HPDE6-E6E7 (cell line): ENCODE measurements at regions not wholly inside any gene's neighbourhood (a gene's known extent, or its start where the extent isn't known, plus 50 kb on each side); places are given as distances from the start of the nearest gene placed in this dataset.

Experiments used
- DNase-seq: peaks from one replicate; pipeline ENCODE4 v3.0.0; 2011; ENCODE audit warnings: missing footprints; ENCODE audit errors: extremely low spot score

GRCh38 chr22:27283714-27284113 is 517.8 kb downstream of the MN1 start:
- DNase-seq, result no peak

GRCh38 chr22:27284324-27284723 is 517.2 kb downstream of the MN1 start:
- no peak for DNase-seq

GRCh38 chr22:27286711-27287110 is 514.8 kb downstream of the MN1 start:
- no peak for DNase-seq

GRCh38 chr22:27292542-27293299 is 508.8 kb downstream of the MN1 start:
- no peak for DNase-seq

- DNase-seq, result no peak
These were observed 507.7 kb downstream of the MN1 start for GRCh38 chr22:27293721-27294445.

- DNase-seq, result no peak
These were observed 506.5 kb downstream of the MN1 start for GRCh38 chr22:27295040-27295439.

GRCh38 chr22:27295605-27296004 is 506.0 kb downstream of the MN1 start:
- DNase-seq, result no peak

- no peak for DNase-seq
These were observed 505.4 kb downstream of the MN1 start for GRCh38 chr22:27296091-27296675.

- no peak for DNase-seq
These were observed 504.4 kb downstream of the MN1 start for GRCh38 chr22:27297125-27297524.

GRCh38 chr22:27298332-27298731 is 503.2 kb downstream of the MN1 start:
- no peak for DNase-seq

GRCh38 chr22:27298742-27299141 is 502.8 kb downstream of the MN1 start:
- no peak for DNase-seq

- DNase-seq, result no peak
These were observed 502.1 kb downstream of the MN1 start for GRCh38 chr22:27299181-27300085.

GRCh38 chr22:27300536-27301285 is 500.8 kb downstream of the MN1 start:
- DNase-seq, result no peak

- no peak for DNase-seq
These were observed 499.1 kb downstream of the MN1 start for GRCh38 chr22:27302501-27302900.

- no peak for DNase-seq
These were observed 497.8 kb downstream of the MN1 start for GRCh38 chr22:27303718-27304117.

GRCh38 chr22:27306771-27307170 is 494.8 kb downstream of the MN1 start:
- DNase-seq, result no peak

- no peak for DNase-seq
These were observed 493.9 kb downstream of the MN1 start for GRCh38 chr22:27307545-27308247.

- no peak for DNase-seq
These were observed 493.0 kb downstream of the MN1 start for GRCh38 chr22:27308513-27308912.

- DNase-seq, result no peak
These were observed 491.9 kb downstream of the MN1 start for GRCh38 chr22:27309697-27310096.

GRCh38 chr22:27310966-27311697 is 490.4 kb downstream of the MN1 start:
- DNase-seq, result no peak
